ENCODE measurements at regions not wholly inside any gene's neighbourhood (a gene's known extent, or its start where the extent isn't known, plus 50 kb on each side); places are given as distances from the start of the nearest gene placed in this dataset.

DNA sequence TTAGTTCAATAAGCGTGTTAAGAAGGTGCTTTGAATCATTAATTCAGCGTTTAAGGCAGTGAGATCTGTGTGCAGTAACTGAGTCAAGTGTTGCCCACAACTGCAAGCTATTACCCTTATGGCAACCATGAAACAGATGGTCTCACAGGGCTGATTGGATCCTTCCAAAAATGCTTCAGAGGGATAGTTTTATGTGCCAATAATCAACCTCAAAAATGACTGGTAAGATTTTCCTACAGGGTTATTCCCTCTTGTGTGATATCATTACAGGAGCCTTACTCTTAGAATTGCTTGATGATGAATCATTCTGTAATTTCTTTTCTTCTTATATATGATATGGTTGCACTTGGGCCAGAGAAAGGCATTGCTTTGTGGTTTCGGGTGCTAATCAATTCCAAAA lies 1299.2 kb upstream of the ATXN8OS start:
- TF ChIP-seq, protein P1, sequence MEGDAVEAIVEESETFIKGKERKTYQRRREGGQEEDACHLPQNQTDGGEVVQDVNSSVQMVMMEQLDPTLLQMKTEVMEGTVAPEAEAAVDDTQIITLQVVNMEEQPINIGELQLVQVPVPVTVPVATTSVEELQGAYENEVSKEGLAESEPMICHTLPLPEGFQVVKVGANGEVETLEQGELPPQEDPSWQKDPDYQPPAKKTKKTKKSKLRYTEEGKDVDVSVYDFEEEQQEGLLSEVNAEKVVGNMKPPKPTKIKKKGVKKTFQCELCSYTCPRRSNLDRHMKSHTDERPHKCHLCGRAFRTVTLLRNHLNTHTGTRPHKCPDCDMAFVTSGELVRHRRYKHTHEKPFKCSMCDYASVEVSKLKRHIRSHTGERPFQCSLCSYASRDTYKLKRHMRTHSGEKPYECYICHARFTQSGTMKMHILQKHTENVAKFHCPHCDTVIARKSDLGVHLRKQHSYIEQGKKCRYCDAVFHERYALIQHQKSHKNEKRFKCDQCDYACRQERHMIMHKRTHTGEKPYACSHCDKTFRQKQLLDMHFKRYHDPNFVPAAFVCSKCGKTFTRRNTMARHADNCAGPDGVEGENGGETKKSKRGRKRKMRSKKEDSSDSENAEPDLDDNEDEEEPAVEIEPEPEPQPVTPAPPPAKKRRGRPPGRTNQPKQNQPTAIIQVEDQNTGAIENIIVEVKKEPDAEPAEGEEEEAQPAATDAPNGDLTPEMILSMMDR (IDR thresholded peaks at IDR 0.05) = no peak
- no peak for TF ChIP-seq SIN3A (IDR thresholded peaks at IDR 0.05; ENCODE audit: borderline replicate concordance, insufficient read depth, low read depth, low read length)
- no peak for TF ChIP-seq POLR2AphosphoS5 (IDR thresholded peaks at IDR 0.05; ENCODE audit: low read depth, low read length)
